Ascending aorta (tissue), 2 donors: ENCODE measurements at regions not wholly inside any gene's neighbourhood (a gene's known extent, or its start where the extent isn't known, plus 50 kb on each side); places are given as distances from the start of the nearest gene placed in this dataset.

Experiments used
- DNase-seq, 2 donors: peaks; one replicate each; pipeline ENCODE4 v3.0.0-alpha.2; 2019; ENCODE audit warnings: low spot score in 2 of 2
- H3K27ac ChIP-seq, 2 donors: fragments of 200-600 bp; sonication (generic); one replicate each; pipeline ENCODE4 v1.5.1; 2016 to 2017; ENCODE audit warnings: mild to moderate bottlenecking in 1 of 2
- H3K27me3 ChIP-seq: fragments of 200-600 bp; sonication (generic); one replicate; pipeline ENCODE4 v1.5.1; 2017
- H3K36me3 ChIP-seq, 2 donors: fragments of 200-600 bp; sonication (generic); one replicate each; pipeline ENCODE4 v1.5.1; 2016
- H3K4me1 ChIP-seq, 2 donors: fragments of 200-600 bp; sonication (generic); one replicate each; pipeline ENCODE4 v1.5.1; 2016 to 2017; ENCODE audit warnings: mild to moderate bottlenecking in 1 of 2
- H3K4me3 ChIP-seq, 2 donors: fragments of 200-600 bp; sonication (generic); one replicate each; pipeline ENCODE4 v1.5.1; 2016 to 2017; ENCODE audit warnings: mild to moderate bottlenecking in 1 of 2
- H3K9me3 ChIP-seq, 2 donors: fragments of 200-600 bp; sonication (generic); one replicate each; pipeline ENCODE4 v1.5.1; 2016
- CTCF ChIP-seq, 3 experiments: fragments of 200-600 bp in 2 of 3; fragments of 450-650 bp in 1 of 3; sonication (generic) in 2 of 3; IDR thresholded peaks; one replicate each; pipeline ENCODE4 v1.5.1; 2016 to 2019; ENCODE audit warnings: antibody characterized with exemption in 3 of 3, mild to moderate bottlenecking in 1 of 3, moderate library complexity in 1 of 3
- intact Hi-C: fragments of 100-400 bp; cut with DNase I; formaldehyde crosslinking; loops from one replicate; pipeline ENCODE4 v1.15.1; 2023

GRCh38 chr10:128868481-128868880 lies 598.6 kb upstream of the MGMT start:
- intact Hi-C loops = no loop called here
- no peak for DNase-seq
- Histone ChIP-seq H3K27me3 (no peaks in the 10 kb centered on the region), H3K36me3 (no peaks in the 10 kb centered on the region), H3K9me3 (no peaks in the 10 kb centered on the region), H3K4me3 (no peak overlapping the region), H3K27ac (no peak overlapping the region), H3K4me1 (no peaks in the 10 kb centered on the region)
- no peak for TF ChIP-seq CTCF (IDR thresholded peaks at IDR 0.05)

GRCh38 chr10:128869101-128869749 lies 597.8 kb upstream of the MGMT start:
- Histone ChIP-seq H3K36me3 (no peaks in the 10 kb centered on the region), H3K9me3 (no peaks in the 10 kb centered on the region), H3K4me1 (no peaks in the 10 kb centered on the region), H3K27ac (no peak overlapping the region), H3K27me3 (no peaks in the 10 kb centered on the region), H3K4me3 (no peak overlapping the region)
- intact Hi-C loops = no loop called here
- TF ChIP-seq CTCF (IDR thresholded peaks at IDR 0.05) = no peak
- no peak for DNase-seq

- intact Hi-C loops = no loop called here
- Histone ChIP-seq H3K27me3 (no peaks in the 10 kb centered on the region), H3K27ac (no peak overlapping the region), H3K9me3 (no peaks in the 10 kb centered on the region), H3K4me1 (no peaks in the 10 kb centered on the region), H3K36me3 (no peaks in the 10 kb centered on the region), H3K4me3 (no peak overlapping the region)
- DNase-seq = no peak
- TF ChIP-seq CTCF (IDR thresholded peaks at IDR 0.05) = no peak
Observed at GRCh38 chr10:128870830-128871597, 596.0 kb upstream of the MGMT start.

- H3K27me3 ChIP-seq = no peaks in the 10 kb centered on the region
- H3K36me3 ChIP-seq = no peaks in the 10 kb centered on the region
- intact Hi-C loops = no loop called here
- H3K4me1 ChIP-seq = no peaks in the 10 kb centered on the region
- H3K27ac ChIP-seq = no peak overlapping the region
- no peak overlapping the region for H3K4me3 ChIP-seq
- TF ChIP-seq CTCF (IDR thresholded peaks at IDR 0.05) = no peak
- H3K9me3 ChIP-seq = no peaks in the 10 kb centered on the region
- DNase-seq = no peak
Observed at GRCh38 chr10:128871671-128872231, 595.3 kb upstream of the MGMT start.

GRCh38 chr10:128873411-128874054 lies 593.5 kb upstream of the MGMT start:
- Histone ChIP-seq H3K9me3 (no peaks in the 10 kb centered on the region), H3K4me3 (no peak overlapping the region), H3K4me1 (no peaks in the 10 kb centered on the region), H3K27ac (no peak overlapping the region), H3K27me3 (no peaks in the 10 kb centered on the region), H3K36me3 (no peaks in the 10 kb centered on the region)
- DNase-seq = no peak
- intact Hi-C loops = no loop called here
- TF ChIP-seq CTCF (IDR thresholded peaks at IDR 0.05) = no peak
